SK-N-MC (cell line): ENCODE measurements at regions not wholly inside any gene's neighbourhood (a gene's known extent, or its start where the extent isn't known, plus 50 kb on each side); places are given as distances from the start of the nearest gene placed in this dataset.

Source experiments
- EZH2 ChIP-seq: fragments of 200-600 bp; sonication (generic); IDR thresholded peaks from one replicate; pipeline ENCODE4 v1.6.1; 2017; ENCODE audit warnings: antibody characterized with exemption
- FOXP2 ChIP-seq: optimal IDR thresholded peaks from 2 replicates; pipeline ENCODE3; 2011; ENCODE audit warnings: mild to moderate bottlenecking, moderate library complexity; ENCODE audit not compliant: insufficient read depth; ENCODE audit errors: extremely low read length, control extremely low read depth
- POLR2AphosphoS5 ChIP-seq: IDR thresholded peaks from 2 replicates; pipeline ENCODE4 v1.6.1; 2012; ENCODE audit warnings: mild to moderate bottlenecking, low read depth, low read length, borderline replicate concordance

DNA sequence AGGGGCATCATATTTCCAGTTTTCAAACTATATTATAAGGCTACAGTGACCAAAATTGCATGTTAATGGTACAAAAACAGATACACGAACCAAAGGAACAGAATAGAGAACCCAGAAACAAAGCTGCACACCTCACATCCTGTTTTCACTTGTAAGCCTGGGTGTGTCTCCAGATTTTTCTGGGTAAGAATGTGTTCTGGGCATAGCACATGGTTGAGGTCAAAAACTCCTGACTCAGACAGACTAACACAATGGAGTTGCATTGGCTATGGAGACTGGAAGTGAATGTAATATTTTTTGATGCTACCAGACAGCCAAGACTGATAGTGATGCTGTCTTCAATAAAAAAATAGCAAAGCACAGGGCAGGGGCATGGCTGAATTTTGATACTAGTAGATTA is 1175.2 kb downstream of the NXPH1 start:
- no peak for TF ChIP-seq EZH2
- TF ChIP-seq FOXP2 = no peak
- no peak for TF ChIP-seq POLR2AphosphoS5
